Neural crest cell (in vitro differentiated cells): ENCODE measurements at regions not wholly inside any gene's neighbourhood (a gene's known extent, or its start where the extent isn't known, plus 50 kb on each side); places are given as distances from the start of the nearest gene placed in this dataset.
"Not testable (repeated sequence)": the region's sequence is repeated elsewhere in the genome, so short reads cannot be mapped to it uniquely, and the experiment has no call there.

Source experiments
- DNase-seq: peaks from one replicate; pipeline ENCODE4 v3.0.0; 2021; ENCODE audit warnings: low read depth, mixed read lengths, low spot score
- H3K27ac Mint-ChIP-seq: one replicate; pipeline ENCODE4 v1.8.0; 2021; ENCODE audit warnings: mild to moderate bottlenecking, mixed read lengths; ENCODE audit not compliant: unreplicated experiment
- H3K27me3 Mint-ChIP-seq: 2 replicates; pipeline ENCODE4 v1.8.0; 2021; ENCODE audit warnings: low read depth, mild to moderate bottlenecking, mixed read lengths
- H3K36me3 Mint-ChIP-seq: 2 replicates; pipeline ENCODE4 v1.8.0; 2021; ENCODE audit warnings: low read depth, mild to moderate bottlenecking, mixed read lengths
- H3K4me1 Mint-ChIP-seq: 2 replicates; pipeline ENCODE4 v1.8.0; 2021; ENCODE audit warnings: mixed read lengths
- H3K4me3 Mint-ChIP-seq: one replicate; pipeline ENCODE4 v1.8.0; 2021; ENCODE audit warnings: mild to moderate bottlenecking, mixed read lengths
- H3K9me3 Mint-ChIP-seq: 2 replicates; pipeline ENCODE4 v1.8.0; 2021; ENCODE audit warnings: mixed read lengths
- TF ChIP-seq, protein P1 (sequence below): fragments of 200-600 bp; sonication (generic); conservative IDR thresholded peaks from 2 replicates; pipeline ENCODE4 v1.5.0; 2021; ENCODE audit warnings: antibody characterized with exemption, mild to moderate bottlenecking

DNA sequence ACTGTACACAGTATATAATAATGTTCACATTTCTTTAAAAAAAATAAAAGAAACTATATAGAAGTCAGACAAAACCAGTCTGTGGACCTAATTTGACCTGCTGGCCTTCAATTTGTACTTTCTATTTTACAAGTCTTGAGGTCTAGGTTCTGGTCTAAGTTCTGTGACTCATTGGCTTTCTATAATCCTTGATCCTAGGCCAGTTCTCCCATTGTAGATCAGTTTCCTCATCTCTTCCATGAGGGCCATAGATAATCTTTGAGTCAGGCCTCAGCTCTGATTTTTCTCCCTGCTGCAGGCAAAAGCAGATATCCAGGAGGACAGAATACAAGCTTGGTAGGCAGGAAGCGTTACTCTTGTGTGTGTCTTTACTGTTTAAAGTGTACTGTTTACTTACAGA lies 603.7 kb upstream of the CAMK1G start:
- TF ChIP-seq, protein P1, sequence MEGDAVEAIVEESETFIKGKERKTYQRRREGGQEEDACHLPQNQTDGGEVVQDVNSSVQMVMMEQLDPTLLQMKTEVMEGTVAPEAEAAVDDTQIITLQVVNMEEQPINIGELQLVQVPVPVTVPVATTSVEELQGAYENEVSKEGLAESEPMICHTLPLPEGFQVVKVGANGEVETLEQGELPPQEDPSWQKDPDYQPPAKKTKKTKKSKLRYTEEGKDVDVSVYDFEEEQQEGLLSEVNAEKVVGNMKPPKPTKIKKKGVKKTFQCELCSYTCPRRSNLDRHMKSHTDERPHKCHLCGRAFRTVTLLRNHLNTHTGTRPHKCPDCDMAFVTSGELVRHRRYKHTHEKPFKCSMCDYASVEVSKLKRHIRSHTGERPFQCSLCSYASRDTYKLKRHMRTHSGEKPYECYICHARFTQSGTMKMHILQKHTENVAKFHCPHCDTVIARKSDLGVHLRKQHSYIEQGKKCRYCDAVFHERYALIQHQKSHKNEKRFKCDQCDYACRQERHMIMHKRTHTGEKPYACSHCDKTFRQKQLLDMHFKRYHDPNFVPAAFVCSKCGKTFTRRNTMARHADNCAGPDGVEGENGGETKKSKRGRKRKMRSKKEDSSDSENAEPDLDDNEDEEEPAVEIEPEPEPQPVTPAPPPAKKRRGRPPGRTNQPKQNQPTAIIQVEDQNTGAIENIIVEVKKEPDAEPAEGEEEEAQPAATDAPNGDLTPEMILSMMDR: no peak
- Mint-ChIP-seq H3K9me3 (no peaks in the 10 kb centered on the region), H3K4me3 (no peak overlapping the region), H3K36me3 (no peaks in the 10 kb centered on the region), H3K27ac (no peak overlapping the region), H3K4me1 (no peaks in the 10 kb centered on the region), H3K27me3 (no peaks in the 10 kb centered on the region)
- no peak for DNase-seq

DNA sequence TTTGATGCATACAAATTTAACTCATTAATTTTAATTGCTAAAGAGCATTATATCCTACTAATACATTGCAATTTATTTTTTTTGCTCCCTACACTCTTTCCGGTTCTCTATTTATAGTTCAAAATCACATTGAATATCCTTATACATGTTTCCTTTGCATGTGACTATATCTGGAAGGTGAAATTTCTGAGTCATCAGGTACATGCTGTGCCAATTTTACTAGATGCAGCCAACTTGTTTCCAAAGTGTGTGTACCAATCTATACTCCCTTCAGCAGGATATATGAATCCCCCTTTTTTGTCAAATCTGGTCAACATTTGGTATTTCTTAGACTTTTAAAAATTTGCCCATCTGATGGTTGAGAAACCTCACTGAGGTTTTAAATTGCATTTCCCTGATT lies 602.9 kb upstream of the CAMK1G start:
- DNase-seq: no peak
- Mint-ChIP-seq H3K27me3 (no peaks in the 10 kb centered on the region), H3K4me1 (no peaks in the 10 kb centered on the region), H3K36me3 (no peaks in the 10 kb centered on the region), H3K9me3 (no peaks in the 10 kb centered on the region), H3K4me3 (no peak overlapping the region), H3K27ac (no peak overlapping the region)
- TF ChIP-seq, protein P1: no peak

DNA sequence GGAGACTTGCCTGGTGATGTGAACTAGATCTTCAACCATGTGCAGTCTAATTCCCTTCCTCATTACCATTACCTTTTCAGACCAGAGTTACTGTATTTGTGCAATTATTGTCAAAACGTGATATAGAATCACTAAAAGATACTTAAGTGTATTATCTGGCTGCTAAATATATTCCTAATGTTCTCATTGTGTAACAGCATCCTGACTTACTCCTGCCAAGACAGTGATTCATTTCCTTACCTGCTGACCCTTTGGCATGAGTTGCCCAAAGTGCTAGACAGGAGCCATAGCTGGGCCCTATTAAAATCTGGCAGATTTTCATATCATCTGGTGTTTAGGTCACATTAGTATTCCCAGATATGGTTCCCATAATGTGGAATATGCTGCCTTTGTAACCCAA lies 598.3 kb upstream of the CAMK1G start:
- no peak overlapping the region for H3K27ac Mint-ChIP-seq
- no peak for DNase-seq
- no peaks in the 10 kb centered on the region for H3K4me1 Mint-ChIP-seq
- TF ChIP-seq, protein P1: no peak
- no peaks in the 10 kb centered on the region for H3K27me3 Mint-ChIP-seq
- no peaks in the 10 kb centered on the region for H3K36me3 Mint-ChIP-seq
- H3K9me3 Mint-ChIP-seq: peaks cover 2% of the 10 kb centered on the region
- H3K4me3 Mint-ChIP-seq: no peak overlapping the region

DNA sequence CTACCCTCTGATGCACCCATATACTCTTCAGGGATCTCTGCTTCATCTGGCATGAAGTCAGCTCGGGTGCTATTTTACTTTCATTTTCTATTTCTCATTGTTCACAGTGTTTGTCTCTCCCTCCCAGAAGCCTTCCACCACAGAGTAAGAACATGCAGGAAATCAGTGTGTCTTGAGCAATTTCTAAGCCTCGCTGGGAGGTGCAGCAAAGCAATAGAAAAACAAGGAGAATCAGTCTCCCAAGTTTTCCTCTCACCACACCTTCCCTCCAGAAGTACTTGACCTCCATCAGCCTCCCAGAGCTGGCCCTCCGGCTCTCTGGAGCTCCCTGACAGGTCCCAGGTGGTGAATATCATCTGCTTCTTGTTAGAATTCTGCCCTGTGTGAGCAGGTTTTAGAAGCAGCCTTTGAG lies 594.7 kb upstream of the CAMK1G start:
- TF ChIP-seq, protein P1: no peak
- no peak for DNase-seq
- H3K36me3 Mint-ChIP-seq: peaks cover 5% of the 10 kb centered on the region
- H3K4me1 Mint-ChIP-seq: no peaks in the 10 kb centered on the region
- no peak overlapping the region for H3K27ac Mint-ChIP-seq
- peaks cover 15% of the 10 kb centered on the region for H3K9me3 Mint-ChIP-seq
- H3K27me3 Mint-ChIP-seq: peaks cover under 1% of the 10 kb centered on the region
- no peak overlapping the region for H3K4me3 Mint-ChIP-seq

DNA sequence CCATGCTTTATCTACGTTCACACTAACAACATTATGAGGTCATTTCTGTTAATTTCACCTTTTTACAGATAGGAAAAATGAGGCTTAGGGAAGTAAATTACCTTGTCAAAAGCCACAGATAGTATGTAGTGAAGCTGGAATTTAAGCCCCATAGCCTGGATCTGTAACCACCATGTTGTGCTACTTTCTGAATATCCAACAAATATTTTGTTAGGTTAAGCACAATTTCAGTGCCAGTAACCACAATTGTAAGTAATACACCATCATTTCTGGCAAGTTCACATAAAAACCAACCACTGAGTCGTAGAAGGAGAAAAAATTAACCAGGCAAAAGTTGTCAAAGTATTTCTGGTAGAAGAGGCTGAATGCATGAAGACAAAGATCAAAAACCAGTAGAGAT lies 593.1 kb upstream of the CAMK1G start:
- no peak overlapping the region for H3K4me3 Mint-ChIP-seq
- no peaks in the 10 kb centered on the region for H3K4me1 Mint-ChIP-seq
- peaks cover 19% of the 10 kb centered on the region for H3K9me3 Mint-ChIP-seq
- peaks cover 5% of the 10 kb centered on the region for H3K36me3 Mint-ChIP-seq
- no peak overlapping the region for H3K27ac Mint-ChIP-seq
- no peak for DNase-seq
- H3K27me3 Mint-ChIP-seq: peaks cover 5% of the 10 kb centered on the region
- TF ChIP-seq, protein P1: no peak

DNA sequence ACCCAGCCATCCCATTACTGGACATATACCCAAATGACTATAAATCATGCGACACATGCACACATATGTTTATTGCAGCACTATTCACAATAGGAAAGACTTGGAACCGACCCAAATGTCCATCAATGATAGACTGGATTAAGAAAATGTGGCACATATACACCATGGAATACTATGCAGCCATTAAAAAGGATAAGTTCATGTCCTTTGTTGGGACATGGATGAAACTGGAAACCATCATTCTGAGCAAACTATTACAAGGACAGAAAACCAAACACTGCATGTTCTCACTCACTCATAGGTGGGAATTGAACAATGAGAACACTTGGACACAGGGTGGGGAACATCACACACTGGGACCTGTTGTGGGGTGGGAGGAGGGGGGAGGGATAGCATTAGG lies 586.5 kb upstream of the CAMK1G start:
- DNase-seq, H3K4me3 Mint-ChIP-seq, H3K4me1 Mint-ChIP-seq, H3K36me3 Mint-ChIP-seq, H3K27ac Mint-ChIP-seq, H3K27me3 Mint-ChIP-seq: not testable (repeated sequence)
- peaks cover 11% of the 10 kb centered on the region for H3K9me3 Mint-ChIP-seq
